Astrocyte (in vitro differentiated cells and primary cell): ENCODE measurements at regions not wholly inside any gene's neighbourhood (a gene's known extent, or its start where the extent isn't known, plus 50 kb on each side); places are given as distances from the start of the nearest gene placed in this dataset.

ENCODE experiments used
- DNase-seq: peaks from one replicate; pipeline ENCODE4 v3.0.0-alpha.2; 2010; ENCODE audit warnings: low read depth
- FAIRE-seq: peaks from 2 replicates; lab custom pipeline; 2011; peaks lifted over from hg19 to GRCh38; lab: Jason Lieb, UNC
- H2AFZ ChIP-seq: 2 replicates; pipeline ENCODE4 v1.6.0; 2012; ENCODE audit warnings: low read depth, low read length, inconsistent platforms
- H3K27ac ChIP-seq: 2 replicates; pipeline ENCODE4 v1.5.1; 2011; ENCODE audit warnings: low read depth, low read length, inconsistent platforms
- H3K27me3 ChIP-seq: 2 replicates; pipeline ENCODE4 v1.6.0; 2011; ENCODE audit warnings: low read length, inconsistent platforms; ENCODE audit not compliant: insufficient read depth
- H3K36me3 ChIP-seq: 2 replicates; pipeline ENCODE4 v1.5.1; 2011; ENCODE audit warnings: low read length, inconsistent platforms; ENCODE audit not compliant: insufficient read depth
- H3K4me1 ChIP-seq: 2 replicates; pipeline ENCODE4 v1.5.1; 2011; ENCODE audit warnings: low read length, inconsistent platforms; ENCODE audit not compliant: insufficient read depth
- H3K4me2 ChIP-seq: 2 replicates; pipeline ENCODE4 v1.6.0; 2012; ENCODE audit warnings: low read length, inconsistent platforms
- H3K4me3 ChIP-seq: 2 replicates; pipeline ENCODE4 v1.5.1; 2011; ENCODE audit warnings: low read depth, mild to moderate bottlenecking, low read length, inconsistent platforms; ENCODE audit not compliant: insufficient read depth
- H3K79me2 ChIP-seq: 2 replicates; pipeline ENCODE4 v1.6.0; 2012; ENCODE audit warnings: mild to moderate bottlenecking, low read length, inconsistent platforms; ENCODE audit not compliant: insufficient read depth
- H3K9ac ChIP-seq: 2 replicates; pipeline ENCODE4 v1.6.0; 2012; ENCODE audit warnings: mild to moderate bottlenecking, low read length, inconsistent platforms
- H3K9me3 ChIP-seq: 2 replicates; pipeline ENCODE4 v1.5.1; 2012; ENCODE audit warnings: low read depth, mild to moderate bottlenecking, low read length, inconsistent platforms; ENCODE audit not compliant: insufficient read depth
- H4K20me1 ChIP-seq: 2 replicates; pipeline ENCODE4 v1.6.0; 2012; ENCODE audit warnings: low read length, inconsistent platforms; ENCODE audit not compliant: insufficient read depth
- H3K27ac Mint-ChIP-seq: one replicate; pipeline ENCODE4 v1.8.0; 2021; ENCODE audit warnings: mild to moderate bottlenecking, mixed read lengths; ENCODE audit not compliant: unreplicated experiment
- H3K27me3 Mint-ChIP-seq: one replicate; pipeline ENCODE4 v1.8.0; 2021; ENCODE audit warnings: low read depth, mixed read lengths; ENCODE audit not compliant: unreplicated experiment
- H3K36me3 Mint-ChIP-seq: one replicate; pipeline ENCODE4 v1.8.0; 2021; ENCODE audit warnings: low read depth, mixed read lengths; ENCODE audit not compliant: unreplicated experiment
- H3K4me1 Mint-ChIP-seq: one replicate; pipeline ENCODE4 v1.8.0; 2021; ENCODE audit warnings: low read depth, mixed read lengths; ENCODE audit not compliant: unreplicated experiment
- H3K4me3 Mint-ChIP-seq: one replicate; pipeline ENCODE4 v1.8.0; 2021; ENCODE audit warnings: mild to moderate bottlenecking, moderate library complexity, mixed read lengths; ENCODE audit not compliant: unreplicated experiment
- H3K9me3 Mint-ChIP-seq: one replicate; pipeline ENCODE4 v1.8.0; 2021; ENCODE audit warnings: mild to moderate bottlenecking, mixed read lengths; ENCODE audit not compliant: unreplicated experiment
- EZH2 ChIP-seq: IDR thresholded peaks from 2 replicates; pipeline ENCODE4 v1.6.1; 2012; ENCODE audit warnings: mild to moderate bottlenecking, low read length, inconsistent platforms; ENCODE audit not compliant: insufficient read depth
- TF ChIP-seq, protein P1 (sequence below): IDR thresholded peaks from 2 replicates; pipeline ENCODE4 v1.5.1; 2011; ENCODE audit warnings: low read depth, mild to moderate bottlenecking, inconsistent platforms, low read length, moderate library complexity; ENCODE audit not compliant: insufficient read depth

- no peak overlapping the region for H3K9ac ChIP-seq
- no peaks in the 10 kb centered on the region for H3K9me3 ChIP-seq
- H3K4me2 ChIP-seq: no peak overlapping the region
- Mint-ChIP-seq H3K4me3 (no peak overlapping the region), H3K36me3 (no peaks in the 10 kb centered on the region), H3K4me1 (peaks cover 13% of the 10 kb centered on the region), H3K27me3 (no peaks in the 10 kb centered on the region), H3K27ac (no peak overlapping the region), H3K9me3 (no peaks in the 10 kb centered on the region)
- no peaks in the 10 kb centered on the region for H3K79me2 ChIP-seq
- H2AFZ ChIP-seq: no peak overlapping the region
- H3K36me3 ChIP-seq: no peaks in the 10 kb centered on the region
- DNase-seq (no peak), FAIRE-seq (no peak)
- H3K27me3 ChIP-seq: no peaks in the 10 kb centered on the region
- no peak overlapping the region for H3K27ac ChIP-seq
- H4K20me1 ChIP-seq: no peaks in the 10 kb centered on the region
- TF ChIP-seq, protein P1, sequence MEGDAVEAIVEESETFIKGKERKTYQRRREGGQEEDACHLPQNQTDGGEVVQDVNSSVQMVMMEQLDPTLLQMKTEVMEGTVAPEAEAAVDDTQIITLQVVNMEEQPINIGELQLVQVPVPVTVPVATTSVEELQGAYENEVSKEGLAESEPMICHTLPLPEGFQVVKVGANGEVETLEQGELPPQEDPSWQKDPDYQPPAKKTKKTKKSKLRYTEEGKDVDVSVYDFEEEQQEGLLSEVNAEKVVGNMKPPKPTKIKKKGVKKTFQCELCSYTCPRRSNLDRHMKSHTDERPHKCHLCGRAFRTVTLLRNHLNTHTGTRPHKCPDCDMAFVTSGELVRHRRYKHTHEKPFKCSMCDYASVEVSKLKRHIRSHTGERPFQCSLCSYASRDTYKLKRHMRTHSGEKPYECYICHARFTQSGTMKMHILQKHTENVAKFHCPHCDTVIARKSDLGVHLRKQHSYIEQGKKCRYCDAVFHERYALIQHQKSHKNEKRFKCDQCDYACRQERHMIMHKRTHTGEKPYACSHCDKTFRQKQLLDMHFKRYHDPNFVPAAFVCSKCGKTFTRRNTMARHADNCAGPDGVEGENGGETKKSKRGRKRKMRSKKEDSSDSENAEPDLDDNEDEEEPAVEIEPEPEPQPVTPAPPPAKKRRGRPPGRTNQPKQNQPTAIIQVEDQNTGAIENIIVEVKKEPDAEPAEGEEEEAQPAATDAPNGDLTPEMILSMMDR: no peak
- no peak for TF ChIP-seq EZH2
- H3K4me3 ChIP-seq: no peak overlapping the region
- peaks cover 20% of the 10 kb centered on the region for H3K4me1 ChIP-seq
Measured at GRCh38 chr4:22986262-22986661, 293.5 kb downstream of the GBA3 start.

- Histone ChIP-seq H2AFZ (no peak overlapping the region), H4K20me1 (no peaks in the 10 kb centered on the region), H3K79me2 (no peaks in the 10 kb centered on the region), H3K27ac (no peak overlapping the region), H3K4me3 (no peak overlapping the region), H3K27me3 (no peaks in the 10 kb centered on the region), H3K4me2 (no peak overlapping the region), H3K9ac (no peak overlapping the region), H3K9me3 (no peaks in the 10 kb centered on the region), H3K4me1 (peaks cover 20% of the 10 kb centered on the region), H3K36me3 (no peaks in the 10 kb centered on the region)
- Mint-ChIP-seq H3K27ac (no peak overlapping the region), H3K4me1 (peaks cover 13% of the 10 kb centered on the region), H3K9me3 (no peaks in the 10 kb centered on the region), H3K4me3 (no peak overlapping the region), H3K36me3 (no peaks in the 10 kb centered on the region), H3K27me3 (no peaks in the 10 kb centered on the region)
- TF ChIP-seq, protein P1: no peak
- TF ChIP-seq EZH2: no peak
- FAIRE-seq: no peak
- DNase-seq: no peak
Measured at GRCh38 chr4:22984390-22984789, 291.7 kb downstream of the GBA3 start.

DNA sequence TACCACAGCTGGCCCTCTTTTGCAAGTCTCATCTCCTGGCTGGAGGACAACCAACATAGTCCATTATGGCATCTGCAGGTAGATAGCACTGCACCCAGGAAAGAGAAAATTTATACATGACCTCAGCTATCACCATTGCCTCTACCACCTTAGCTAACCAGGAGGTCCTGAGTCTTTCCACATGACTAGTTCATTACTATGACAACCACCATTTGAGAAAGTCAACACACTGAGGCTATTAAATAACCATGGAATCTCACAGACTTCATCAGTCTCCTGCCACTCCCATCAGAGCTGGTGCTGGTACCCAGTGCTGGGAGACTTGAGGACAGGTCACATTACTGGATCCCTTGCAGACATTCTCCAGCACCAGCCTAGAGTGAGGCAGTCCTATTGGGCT lies 285.9 kb downstream of the GBA3 start:
- H3K9ac ChIP-seq: no peak overlapping the region
- FAIRE-seq: no peak
- no peak overlapping the region for H3K4me3 Mint-ChIP-seq

More for the DNA sequence above, 285.9 kb downstream of the GBA3 start:
- no peaks in the 10 kb centered on the region for H3K9me3 ChIP-seq
- Mint-ChIP-seq H3K4me1 (no peaks in the 10 kb centered on the region), H3K9me3 (peaks cover 3% of the 10 kb centered on the region), H3K27me3 (no peaks in the 10 kb centered on the region), H3K36me3 (no peaks in the 10 kb centered on the region), H3K27ac (no peak overlapping the region)
- H3K79me2 ChIP-seq: no peaks in the 10 kb centered on the region
- no peak overlapping the region for H3K4me2 ChIP-seq
- no peak for DNase-seq
- TF ChIP-seq, protein P1: no peak
- no peak for TF ChIP-seq EZH2
- no peaks in the 10 kb centered on the region for H3K36me3 ChIP-seq
- H3K27me3 ChIP-seq: no peaks in the 10 kb centered on the region
- no peak overlapping the region for H2AFZ ChIP-seq
- H3K4me1 ChIP-seq: no peaks in the 10 kb centered on the region
- H4K20me1 ChIP-seq: no peaks in the 10 kb centered on the region
- no peak overlapping the region for H3K4me3 ChIP-seq
- no peak overlapping the region for H3K27ac ChIP-seq
